PC-3 (cell line): ENCODE measurements at regions not wholly inside any gene's neighbourhood (a gene's known extent, or its start where the extent isn't known, plus 50 kb on each side); places are given as distances from the start of the nearest gene placed in this dataset.

Experiments
- ATAC-seq: fragments of 200-7000 bp; cut with Tn5 transposase; 2 replicates; pipeline ENCODE4 v1.9.1; 2020; ENCODE audit warnings: mild to moderate bottlenecking, moderate library complexity
- BruUV-seq: library from RNA; stranded (reverse); fragments of 400-500 nt; replicated peaks from 2 replicates; lab custom pipeline; 2021; lab: Mats Ljungman, UMichigan
- CTCF ChIA-PET: fragments of 300-600 bp; sonication (Branson Sonifier 250); formaldehyde crosslinking; loops from one replicate; lab custom pipeline; 2022; ENCODE audit warnings: antibody characterized with exemption; lab: Charles Lee
- POLR2A ChIA-PET: fragments of 300-600 bp; sonication (Branson Sonifier 250); formaldehyde crosslinking; loops from one replicate; lab custom pipeline; 2022; ENCODE audit warnings: antibody characterized with exemption; ENCODE audit not compliant: unreplicated experiment; lab: Charles Lee
- DNase-seq: peaks from one replicate; pipeline ENCODE4 v3.0.0-alpha.2; 2015
- H2AFZ ChIP-seq: fragments of 300-600 bp; sonication (generic); 2 replicates; pipeline ENCODE4 v1.6.0; 2016; ENCODE audit warnings: antibody characterized with exemption, low read length
- H3F3A ChIP-seq: fragments of 300-600 bp; sonication (generic); one replicate; pipeline ENCODE4 v1.6.0; 2017; ENCODE audit warnings: antibody characterized with exemption, low read length, control low read depth, mild to moderate bottlenecking; ENCODE audit not compliant: unreplicated experiment
- H3K27ac ChIP-seq: fragments of 300-600 bp; sonication (generic); 2 replicates; pipeline ENCODE4 v1.5.1; 2016; ENCODE audit warnings: mild to moderate bottlenecking, low read length
- H3K27me3 ChIP-seq: fragments of 300-600 bp; sonication (generic); 2 replicates; pipeline ENCODE4 v1.6.1; 2016; ENCODE audit warnings: low read length, mixed read lengths
- H3K36me3 ChIP-seq: fragments of 300-600 bp; sonication (generic); 2 replicates; pipeline ENCODE4 v1.6.1; 2016; ENCODE audit warnings: low read depth, mixed run types, low read length, mixed read lengths
- H3K4me1 ChIP-seq: fragments of 300-600 bp; sonication (generic); 2 replicates; pipeline ENCODE4 v1.5.1; 2016; ENCODE audit warnings: low read length; ENCODE audit not compliant: insufficient read depth
- H3K4me2 ChIP-seq: fragments of 300-600 bp; sonication (generic); 2 replicates; pipeline ENCODE4 v1.6.0; 2016; ENCODE audit warnings: low read length
- H3K4me3 ChIP-seq: fragments of 300-600 bp; sonication (generic); 2 replicates; pipeline ENCODE4 v1.5.1; 2016; ENCODE audit warnings: mild to moderate bottlenecking, low read length, mixed read lengths
- H3K79me2 ChIP-seq: fragments of 300-600 bp; sonication (generic); 2 replicates; pipeline ENCODE4 v1.6.1; 2017; ENCODE audit warnings: low read length, mixed read lengths
- H3K9ac ChIP-seq: fragments of 300-600 bp; sonication (generic); 2 replicates; pipeline ENCODE4 v1.6.0; 2016; ENCODE audit warnings: mild to moderate bottlenecking, low read length
- H3K9me2 ChIP-seq: fragments of 300-600 bp; sonication (generic); replicated peaks from 2 replicates; pipeline ENCODE4 v1.6.1; 2016; ENCODE audit warnings: mixed run types, low read length, mixed read lengths
- H3K9me3 ChIP-seq: fragments of 300-600 bp; sonication (generic); 2 replicates; pipeline ENCODE4 v1.6.1; 2016; ENCODE audit warnings: low read length, mixed read lengths
- H4K20me1 ChIP-seq: fragments of 300-600 bp; sonication (generic); 2 replicates; pipeline ENCODE4 v1.6.1; 2016; ENCODE audit warnings: low read length, mixed read lengths
- CTCF ChIP-seq: fragments of 300-600 bp; sonication (generic); conservative IDR thresholded peaks from 2 replicates; pipeline ENCODE4 v1.5.1; 2017; ENCODE audit warnings: antibody characterized with exemption, low read depth, mild to moderate bottlenecking, low read length
- EZH2 ChIP-seq: fragments of 300-600 bp; sonication (generic); IDR thresholded peaks from one replicate; pipeline ENCODE4 v1.6.1; 2017; ENCODE audit warnings: antibody characterized with exemption, mild to moderate bottlenecking, low read length; ENCODE audit not compliant: unreplicated experiment
- EZH2phosphoT487 ChIP-seq: fragments of 300-600 bp; sonication (generic); IDR thresholded peaks from 2 replicates; pipeline ENCODE4 v1.6.1; 2018; ENCODE audit warnings: mild to moderate bottlenecking, antibody characterized with exemption, low read length, borderline replicate concordance
- intact Hi-C: fragments of 100-400 bp; cut with micrococcal nuclease; formaldehyde crosslinking; loops from 2 replicates; pipeline ENCODE4 v1.9.0; 2023

GRCh38 chr5:174313615-174314014 is 268.1 kb downstream of the NSG2 start:
- TF ChIP-seq CTCF (no peak), EZH2 (no peak), EZH2phosphoT487 (no peak)
- no TSS peak for BruUV-seq
- ATAC-seq (no peak), DNase-seq (no peak)
- H3F3A ChIP-seq = no peaks in the 10 kb centered on the region
- H3K79me2 ChIP-seq = no peaks in the 10 kb centered on the region
- no peaks in the 10 kb centered on the region for H4K20me1 ChIP-seq
- H3K27ac ChIP-seq = no peak overlapping the region
- intact Hi-C loops = loop anchor here (2.0 to 10.0 kb wide), 2 partner anchors 695 to 1609 kb away; no protein-coding TSS in a partner anchor
- no peaks in the 10 kb centered on the region for H3K36me3 ChIP-seq
- no peak overlapping the region for H3K4me3 ChIP-seq
- peaks cover 61% of the 10 kb centered on the region for H3K27me3 ChIP-seq
- no peak overlapping the region for H3K9ac ChIP-seq
- no peaks in the 10 kb centered on the region for H3K9me3 ChIP-seq
- H3K4me1 ChIP-seq = no peaks in the 10 kb centered on the region; the same call in 1 of the 2 replicates
- H3K4me2 ChIP-seq = no peak overlapping the region
- CTCF ChIA-PET = no interaction called here
- no peaks in the 10 kb centered on the region for H3K9me2 ChIP-seq
- POLR2A ChIA-PET = no interaction called here
- no peak overlapping the region for H2AFZ ChIP-seq

GRCh38 chr5:174314261-174314660 is 268.8 kb downstream of the NSG2 start:
- Histone ChIP-seq H3K4me3 (no peak overlapping the region), H3K9me3 (no peaks in the 10 kb centered on the region), H3K9ac (no peak overlapping the region), H2AFZ (no peak overlapping the region), H3K4me1 (no peaks in the 10 kb centered on the region; the same call in 1 of the 2 replicates), H3K27ac (no peak overlapping the region), H3K27me3 (peaks cover 55% of the 10 kb centered on the region), H3K9me2 (no peaks in the 10 kb centered on the region), H3K79me2 (no peaks in the 10 kb centered on the region), H3F3A (no peaks in the 10 kb centered on the region), H4K20me1 (no peaks in the 10 kb centered on the region), H3K4me2 (no peak overlapping the region), H3K36me3 (no peaks in the 10 kb centered on the region)
- TF ChIP-seq EZH2 (no peak), CTCF (no peak), EZH2phosphoT487 (no peak)
- ATAC-seq = no peak
- no TSS peak for BruUV-seq
- CTCF ChIA-PET = interaction anchor here (0.8 kb wide), 1 partner anchor 269 kb away, joined by 4 read pairs; the partner anchor contains the start of gene NSG2
- intact Hi-C loops = loop anchor here (10.0 kb wide), 1 partner anchor 1609 kb away; no protein-coding TSS in a partner anchor
- POLR2A ChIA-PET = no interaction called here
- DNase-seq = no peak

- Histone ChIP-seq H3K4me1 (no peaks in the 10 kb centered on the region; the same call in 1 of the 2 replicates), H3K27me3 (peaks cover 51% of the 10 kb centered on the region), H3F3A (no peaks in the 10 kb centered on the region), H3K9me3 (no peaks in the 10 kb centered on the region), H3K9ac (no peak overlapping the region), H3K27ac (no peak overlapping the region), H3K36me3 (no peaks in the 10 kb centered on the region), H4K20me1 (no peaks in the 10 kb centered on the region), H3K9me2 (no peaks in the 10 kb centered on the region), H3K4me3 (no peak overlapping the region), H3K4me2 (no peak overlapping the region), H3K79me2 (no peaks in the 10 kb centered on the region), H2AFZ (no peak overlapping the region)
- CTCF ChIA-PET = no interaction called here
- POLR2A ChIA-PET = no interaction called here
- DNase-seq (no peak), ATAC-seq (no peak)
- BruUV-seq = no TSS peak
- TF ChIP-seq EZH2phosphoT487 (no peak), EZH2 (no peak), CTCF (no peak)
- intact Hi-C loops = loop anchor here (10.0 kb wide), 1 partner anchor 1611 kb away; no protein-coding TSS in a partner anchor
These were observed 270.0 kb downstream of the NSG2 start for GRCh38 chr5:174315471-174315870.
